Mammary epithelial cell (primary cell): ENCODE measurements at regions not wholly inside any gene's neighbourhood (a gene's known extent, or its start where the extent isn't known, plus 50 kb on each side); places are given as distances from the start of the nearest gene placed in this dataset.
"Not testable (repeated sequence)": the region's sequence is repeated elsewhere in the genome, so short reads cannot be mapped to it uniquely, and the experiment has no call there.

Experiments
- EZH2 ChIP-seq: IDR thresholded peaks from 2 replicates; pipeline ENCODE4 v1.6.1; 2012; ENCODE audit warnings: low read length, inconsistent platforms, borderline replicate concordance
- TF ChIP-seq, protein P1 (sequence below), 2 donors: IDR thresholded peaks in 1 of 2; conservative IDR thresholded peaks in 1 of 2; 2 replicates each; pipeline ENCODE4 v1.5.1; 2011 to 2012; ENCODE audit warnings: inconsistent platforms in 2 of 2, low read length in 2 of 2, mild to moderate bottlenecking in 2 of 2, control low read depth in 1 of 2, low read depth in 1 of 2; ENCODE audit not compliant: insufficient read depth in 1 of 2; ENCODE audit errors: extremely low read depth in 1 of 2

DNA sequence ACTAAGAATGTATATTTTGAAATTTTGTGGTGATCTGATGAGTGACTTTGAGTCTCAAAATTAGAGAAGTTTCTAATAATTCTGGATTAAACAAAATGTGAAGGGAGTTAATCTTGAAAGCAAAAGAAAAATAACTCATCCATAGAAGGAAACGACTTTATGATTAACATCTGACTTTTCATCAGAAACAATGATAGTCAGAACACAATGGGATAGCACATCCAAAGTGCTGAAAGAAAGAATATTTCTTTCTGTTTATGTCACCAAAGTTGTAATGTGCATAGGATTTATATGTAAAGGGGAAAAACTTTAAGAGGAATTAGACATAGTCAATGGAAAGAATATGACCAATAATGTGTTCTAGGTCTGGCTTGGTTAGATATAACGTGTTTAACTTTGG, 176.7 kb upstream of the ZNF717 start:
- TF ChIP-seq EZH2, result not testable (repeated sequence)
- TF ChIP-seq, protein P1, sequence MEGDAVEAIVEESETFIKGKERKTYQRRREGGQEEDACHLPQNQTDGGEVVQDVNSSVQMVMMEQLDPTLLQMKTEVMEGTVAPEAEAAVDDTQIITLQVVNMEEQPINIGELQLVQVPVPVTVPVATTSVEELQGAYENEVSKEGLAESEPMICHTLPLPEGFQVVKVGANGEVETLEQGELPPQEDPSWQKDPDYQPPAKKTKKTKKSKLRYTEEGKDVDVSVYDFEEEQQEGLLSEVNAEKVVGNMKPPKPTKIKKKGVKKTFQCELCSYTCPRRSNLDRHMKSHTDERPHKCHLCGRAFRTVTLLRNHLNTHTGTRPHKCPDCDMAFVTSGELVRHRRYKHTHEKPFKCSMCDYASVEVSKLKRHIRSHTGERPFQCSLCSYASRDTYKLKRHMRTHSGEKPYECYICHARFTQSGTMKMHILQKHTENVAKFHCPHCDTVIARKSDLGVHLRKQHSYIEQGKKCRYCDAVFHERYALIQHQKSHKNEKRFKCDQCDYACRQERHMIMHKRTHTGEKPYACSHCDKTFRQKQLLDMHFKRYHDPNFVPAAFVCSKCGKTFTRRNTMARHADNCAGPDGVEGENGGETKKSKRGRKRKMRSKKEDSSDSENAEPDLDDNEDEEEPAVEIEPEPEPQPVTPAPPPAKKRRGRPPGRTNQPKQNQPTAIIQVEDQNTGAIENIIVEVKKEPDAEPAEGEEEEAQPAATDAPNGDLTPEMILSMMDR (conservative IDR thresholded peaks at IDR 0.05 in 1 of 2, IDR thresholded peaks at IDR 0.05 in 1 of 2; ENCODE audit: extremely low read depth in 1 of 2, insufficient read depth in 1 of 2, low read depth in 1 of 2, low read length in 2 of 2), result not testable (repeated sequence)
